HUES6 (cell line): ENCODE measurements at regions not wholly inside any gene's neighbourhood (a gene's known extent, or its start where the extent isn't known, plus 50 kb on each side); places are given as distances from the start of the nearest gene placed in this dataset.

Experiments
- H3K27ac ChIP-seq: 2 replicates; pipeline ENCODE4 v1.7.0; 2013; ENCODE audit warnings: low read depth, mild to moderate bottlenecking, low read length, inconsistent platforms
- H3K27me3 ChIP-seq: 2 replicates; pipeline ENCODE4 v1.6.1; 2013; ENCODE audit warnings: low read length; ENCODE audit not compliant: control insufficient read depth, insufficient read depth
- H3K36me3 ChIP-seq: 2 replicates; pipeline ENCODE4 v1.6.1; 2013; ENCODE audit warnings: low read length; ENCODE audit not compliant: control insufficient read depth, insufficient read depth
- H3K4me1 ChIP-seq: 2 replicates; pipeline ENCODE4 v1.6.1; 2013; ENCODE audit warnings: low read length; ENCODE audit not compliant: control insufficient read depth, insufficient read depth
- H3K4me3 ChIP-seq: 2 replicates; pipeline ENCODE4 v1.5.1; 2013; ENCODE audit warnings: low read depth, low read length
- H3K9ac ChIP-seq: one replicate; pipeline ENCODE4 v1.6.1; 2013; ENCODE audit warnings: mild to moderate bottlenecking, low read length
- H3K9me3 ChIP-seq: 2 replicates; pipeline ENCODE4 v1.6.1; 2013; ENCODE audit warnings: low read depth, low read length; ENCODE audit not compliant: control insufficient read depth, insufficient read depth

DNA sequence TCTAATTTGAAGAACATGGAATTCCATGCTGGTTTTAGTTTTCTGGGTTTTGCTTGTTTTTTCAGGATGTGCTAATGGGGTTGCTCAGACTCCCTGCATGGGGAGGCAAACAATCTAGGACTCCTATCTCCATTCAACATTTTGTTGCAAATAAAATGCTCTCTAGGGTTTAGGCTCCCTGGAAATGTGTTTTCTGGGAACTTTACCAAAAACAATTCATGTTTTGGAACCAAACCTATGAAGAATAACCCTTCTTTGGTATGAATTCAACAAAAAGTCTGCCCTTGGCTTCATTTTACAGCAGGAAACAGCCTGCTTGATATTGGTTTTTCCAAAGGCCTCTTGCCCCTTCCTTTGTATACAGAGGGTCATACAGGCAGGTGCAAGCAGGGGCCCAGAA lies 217.7 kb downstream of the FOXA2 start:
- H3K27ac ChIP-seq = no peak overlapping the region
- no peaks in the 10 kb centered on the region for H3K4me1 ChIP-seq
- H3K36me3 ChIP-seq = no peaks in the 10 kb centered on the region
- H3K4me3 ChIP-seq = no peak overlapping the region
- no peak overlapping the region for H3K9ac ChIP-seq
- H3K9me3 ChIP-seq = no peaks in the 10 kb centered on the region
- H3K27me3 ChIP-seq = peaks cover 16% of the 10 kb centered on the region

DNA sequence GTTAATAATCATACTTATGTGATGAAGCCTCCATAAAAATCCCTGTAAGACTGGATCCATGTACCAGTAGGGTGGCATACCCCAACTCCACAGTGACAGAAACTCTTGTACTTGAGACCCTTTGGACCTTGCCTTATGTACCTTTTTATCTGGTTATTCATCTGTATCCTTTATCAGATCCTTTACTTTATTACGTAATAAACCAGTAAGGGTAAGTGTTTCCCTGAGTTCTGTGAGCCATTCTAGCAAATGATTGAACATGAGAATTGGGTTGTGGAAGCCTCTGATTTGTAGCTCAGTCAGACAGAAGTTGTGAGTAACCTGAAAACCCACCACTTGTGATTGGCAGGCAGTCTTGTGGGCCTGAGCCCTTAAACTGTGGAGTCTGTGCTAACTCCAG lies 229.7 kb downstream of the FOXA2 start:
- no peaks in the 10 kb centered on the region for H3K36me3 ChIP-seq
- no peaks in the 10 kb centered on the region for H3K4me1 ChIP-seq
- H3K4me3 ChIP-seq = no peak overlapping the region
- no peaks in the 10 kb centered on the region for H3K27me3 ChIP-seq
- H3K27ac ChIP-seq = no peak overlapping the region
- no peaks in the 10 kb centered on the region for H3K9me3 ChIP-seq
- no peak overlapping the region for H3K9ac ChIP-seq

DNA sequence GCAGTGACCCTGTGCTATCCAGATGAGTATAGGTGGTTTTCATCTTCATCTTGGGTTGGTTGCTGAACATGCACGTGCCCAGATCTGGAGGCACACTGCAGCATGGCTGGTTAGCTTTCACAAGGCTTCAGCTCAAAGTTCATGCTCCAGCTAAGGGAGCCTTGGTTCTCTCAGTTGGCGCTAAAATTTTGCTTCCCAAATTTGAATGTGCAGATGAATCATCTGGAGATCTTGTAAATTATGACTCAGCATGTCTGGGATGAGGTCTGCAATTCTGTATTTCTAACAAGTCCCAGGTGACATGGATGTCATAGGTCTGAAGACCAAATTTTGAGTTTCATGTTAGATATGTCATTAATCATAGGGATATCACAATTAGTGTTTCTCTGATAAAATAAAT lies 230.8 kb downstream of the FOXA2 start:
- H3K4me1 ChIP-seq = no peaks in the 10 kb centered on the region
- no peak overlapping the region for H3K4me3 ChIP-seq
- no peak overlapping the region for H3K27ac ChIP-seq
- no peaks in the 10 kb centered on the region for H3K36me3 ChIP-seq
- H3K9me3 ChIP-seq = no peaks in the 10 kb centered on the region
- no peak overlapping the region for H3K9ac ChIP-seq
- no peaks in the 10 kb centered on the region for H3K27me3 ChIP-seq

DNA sequence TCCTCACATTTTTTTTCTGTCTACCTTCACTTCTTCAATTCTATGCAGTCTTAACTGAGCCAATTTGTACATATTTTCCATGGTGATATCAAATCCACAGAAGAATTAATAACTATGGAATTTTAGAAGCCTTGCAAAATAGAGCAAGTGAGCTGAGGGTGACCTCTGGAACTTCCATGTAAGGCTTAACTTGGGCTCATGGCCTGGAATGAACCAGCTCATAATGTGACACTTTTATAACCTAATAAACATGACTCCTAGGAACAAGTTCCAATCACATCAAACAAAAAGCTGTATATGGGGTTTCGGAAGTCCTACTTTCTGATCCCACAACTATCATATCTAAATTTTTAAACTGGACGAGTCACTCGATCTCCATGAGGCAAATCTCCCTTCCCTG lies 232.4 kb downstream of the FOXA2 start:
- H3K27ac ChIP-seq = no peak overlapping the region

DNA sequence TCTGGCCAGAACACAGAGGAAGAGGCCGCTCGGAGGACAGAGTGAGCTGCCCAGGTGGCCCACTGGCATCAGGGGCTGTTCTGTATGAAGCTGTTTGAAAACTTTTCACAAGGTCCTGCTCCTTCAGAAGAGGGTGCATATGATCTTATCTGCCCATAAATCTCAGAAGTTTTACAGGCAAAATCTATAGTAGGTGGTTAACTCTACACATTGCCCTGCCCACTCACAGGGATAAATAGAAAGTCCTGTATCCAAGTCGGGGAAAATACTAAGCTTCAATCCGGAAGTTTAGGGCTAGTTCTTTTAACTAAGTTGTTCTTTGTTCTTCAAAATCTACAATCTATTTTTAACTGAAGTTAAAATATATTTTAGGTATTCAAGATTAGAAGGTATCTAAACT lies 233.7 kb downstream of the FOXA2 start:
- Histone ChIP-seq H3K9me3 (no peaks in the 10 kb centered on the region), H3K4me3 (no peak overlapping the region), H3K36me3 (no peaks in the 10 kb centered on the region), H3K4me1 (no peaks in the 10 kb centered on the region), H3K9ac (no peak overlapping the region), H3K27me3 (no peaks in the 10 kb centered on the region; the same call in 1 of the 2 replicates), H3K27ac (no peak overlapping the region)

More for the DNA sequence above, 232.4 kb downstream of the FOXA2 start:
- Histone ChIP-seq H3K4me3 (no peak overlapping the region), H3K27me3 (no peaks in the 10 kb centered on the region; the same call in 1 of the 2 replicates), H3K9ac (no peak overlapping the region), H3K9me3 (no peaks in the 10 kb centered on the region), H3K36me3 (no peaks in the 10 kb centered on the region), H3K4me1 (no peaks in the 10 kb centered on the region)

GRCh38 chr20:22348010-22348409 lies 236.4 kb downstream of the FOXA2 start:
- Histone ChIP-seq H3K27ac (no peak overlapping the region), H3K9me3 (no peaks in the 10 kb centered on the region), H3K27me3 (no peaks in the 10 kb centered on the region; the same call in 1 of the 2 replicates), H3K9ac (no peak overlapping the region), H3K36me3 (no peaks in the 10 kb centered on the region), H3K4me3 (no peak overlapping the region), H3K4me1 (no peaks in the 10 kb centered on the region)

DNA sequence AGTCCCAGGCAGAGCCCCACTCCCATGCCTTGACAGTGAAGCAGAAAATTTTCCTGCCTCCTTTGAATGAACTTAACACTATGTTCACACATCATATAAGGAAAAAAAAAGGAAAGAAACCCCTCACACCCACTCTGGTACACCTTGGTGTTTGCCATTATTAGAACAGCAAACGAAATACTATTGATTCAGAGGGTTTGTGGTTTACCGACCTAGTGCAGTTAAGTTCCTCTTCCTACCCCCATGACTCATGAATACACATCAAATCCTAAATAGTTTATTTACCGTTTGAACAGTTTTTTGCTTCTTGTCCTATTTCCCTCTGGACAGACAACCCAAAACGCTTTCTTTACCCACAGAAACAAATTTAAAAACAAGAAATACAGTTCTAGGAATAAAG lies 237.7 kb downstream of the FOXA2 start:
- H3K4me3 ChIP-seq = no peak overlapping the region
- H3K9ac ChIP-seq = no peak overlapping the region
- H3K27ac ChIP-seq = no peak overlapping the region

GRCh38 chr20:22343612-22344011 lies 240.8 kb downstream of the FOXA2 start:
- Histone ChIP-seq H3K4me3 (no peak overlapping the region), H3K27ac (no peak overlapping the region), H3K27me3 (peaks cover 12% of the 10 kb centered on the region), H3K36me3 (no peaks in the 10 kb centered on the region), H3K4me1 (peaks cover 4% of the 10 kb centered on the region), H3K9ac (no peak overlapping the region), H3K9me3 (no peaks in the 10 kb centered on the region)

More for the DNA sequence above, 237.7 kb downstream of the FOXA2 start:
- Histone ChIP-seq H3K4me1 (no peaks in the 10 kb centered on the region), H3K27me3 (no peaks in the 10 kb centered on the region; the same call in 1 of the 2 replicates), H3K9me3 (no peaks in the 10 kb centered on the region), H3K36me3 (no peaks in the 10 kb centered on the region)

DNA sequence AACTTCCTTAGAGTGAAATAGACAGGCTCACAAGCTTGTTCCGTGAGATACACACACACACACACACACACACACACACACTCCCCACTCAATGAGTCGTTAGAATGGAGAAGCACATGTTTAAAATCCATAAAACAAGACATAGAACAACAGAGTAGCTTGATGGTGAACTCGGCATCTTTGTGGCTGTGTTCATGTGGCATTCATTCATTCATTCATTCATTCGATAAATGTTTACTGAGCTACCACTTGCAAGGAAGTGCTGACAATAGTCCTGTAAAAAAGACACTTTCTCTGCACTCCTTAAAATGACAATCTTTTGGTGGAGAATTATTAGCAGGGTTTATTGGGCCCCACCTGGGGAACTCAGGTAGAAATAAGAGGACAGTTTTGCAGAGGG lies 242.0 kb downstream of the FOXA2 start:
- no peak overlapping the region for H3K9ac ChIP-seq
- no peaks in the 10 kb centered on the region for H3K9me3 ChIP-seq
- H3K27me3 ChIP-seq = peaks cover 12% of the 10 kb centered on the region
- H3K36me3 ChIP-seq = no peaks in the 10 kb centered on the region
- H3K4me3 ChIP-seq = no peak overlapping the region
- peaks cover 4% of the 10 kb centered on the region for H3K4me1 ChIP-seq
- no peak overlapping the region for H3K27ac ChIP-seq

GRCh38 chr20:22341508-22341907 lies 242.9 kb downstream of the FOXA2 start:
- H3K9me3 ChIP-seq = no peaks in the 10 kb centered on the region
- no peak overlapping the region for H3K4me3 ChIP-seq
- no peak overlapping the region for H3K27ac ChIP-seq
- peaks cover 16% of the 10 kb centered on the region for H3K27me3 ChIP-seq
- H3K4me1 ChIP-seq = peaks cover 4% of the 10 kb centered on the region
- H3K36me3 ChIP-seq = no peaks in the 10 kb centered on the region
- H3K9ac ChIP-seq = no peak overlapping the region

DNA sequence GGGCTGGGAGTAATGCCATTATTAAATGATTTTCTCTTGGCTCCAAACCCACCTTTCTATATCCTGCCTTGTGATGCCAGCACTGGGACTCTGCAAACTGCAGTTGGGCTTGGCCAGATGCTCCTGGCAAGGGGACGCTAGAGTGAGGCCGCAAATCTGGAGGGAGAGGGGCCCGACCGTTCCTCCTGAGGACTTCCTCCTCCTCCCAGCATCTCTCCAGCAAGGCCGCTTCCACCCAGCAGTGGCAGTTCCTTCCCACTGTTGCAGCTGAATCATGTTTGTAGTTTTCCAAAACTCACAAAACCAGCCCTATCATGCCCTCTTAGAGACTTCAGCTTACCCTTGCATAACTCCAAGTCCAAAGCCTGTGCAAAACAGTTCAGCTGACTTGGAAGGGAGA lies 244.4 kb downstream of the FOXA2 start:
- Histone ChIP-seq H3K27ac (no peak overlapping the region), H3K4me3 (no peak overlapping the region), H3K36me3 (no peaks in the 10 kb centered on the region), H3K4me1 (peaks cover 4% of the 10 kb centered on the region), H3K27me3 (peaks cover 21% of the 10 kb centered on the region), H3K9me3 (no peaks in the 10 kb centered on the region), H3K9ac (no peak overlapping the region)
